Liver (tissue), 8 donors: ENCODE measurements at regions not wholly inside any gene's neighbourhood (a gene's known extent, or its start where the extent isn't known, plus 50 kb on each side); places are given as distances from the start of the nearest gene placed in this dataset.

Experiments
- DNase-seq: peaks from one replicate; pipeline ENCODE4 v3.0.0-alpha.2; 2017; ENCODE audit warnings: low spot score
- H3K27ac ChIP-seq, 2 donors: one replicate each; pipeline ENCODE4 v1.7.0; 2013; ENCODE audit warnings: inconsistent platforms in 2 of 2, low read length in 2 of 2, control low read depth in 1 of 2, low read depth in 1 of 2, mild to moderate bottlenecking in 1 of 2
- H3K27me3 ChIP-seq, 4 donors: one replicate each; pipeline versions ENCODE4 v1.6.1 to v1.7.0; 2013; ENCODE audit warnings: low read length in 3 of 4, inconsistent platforms in 1 of 4, mild to moderate bottlenecking in 1 of 4, moderate library complexity in 1 of 4; ENCODE audit not compliant: control insufficient read depth in 4 of 4, insufficient read depth in 4 of 4
- H3K36me3 ChIP-seq, 4 donors: one replicate each; pipeline versions ENCODE4 v1.6.1 to v1.7.0; 2013; ENCODE audit warnings: low read length in 3 of 4, mild to moderate bottlenecking in 3 of 4, low read depth in 1 of 4, moderate library complexity in 1 of 4; ENCODE audit not compliant: control insufficient read depth in 4 of 4, insufficient read depth in 3 of 4
- H3K4me1 ChIP-seq, 4 donors: one replicate each; pipeline versions ENCODE4 v1.6.1 to v1.7.0; 2013; ENCODE audit warnings: low read length in 3 of 4, mild to moderate bottlenecking in 3 of 4, moderate library complexity in 1 of 4; ENCODE audit not compliant: control insufficient read depth in 4 of 4, insufficient read depth in 4 of 4
- H3K4me3 ChIP-seq, 3 donors: one replicate each; pipeline versions ENCODE4 v1.6.1 to v1.7.0; 2013; ENCODE audit warnings: low read length in 3 of 3, control low read depth in 1 of 3, low read depth in 1 of 3, mild to moderate bottlenecking in 1 of 3
- H3K9ac ChIP-seq, 2 donors: one replicate each; pipeline ENCODE4 v1.7.0; 2013; ENCODE audit warnings: low read length in 2 of 2, mild to moderate bottlenecking in 2 of 2, moderate library complexity in 2 of 2, control low read depth in 1 of 2, low read depth in 1 of 2
- H3K9me3 ChIP-seq, 4 donors: one replicate each; pipeline versions ENCODE4 v1.6.1 to v1.7.0; 2013; ENCODE audit warnings: low read length in 3 of 4; ENCODE audit not compliant: control insufficient read depth in 4 of 4
- FOXA1 ChIP-seq: IDR thresholded peaks from 2 replicates; pipeline ENCODE4 v1.6.1; 2016; ENCODE audit warnings: antibody characterized with exemption
- FOXA2 ChIP-seq: IDR thresholded peaks from 2 replicates; pipeline ENCODE4 v1.6.1; 2016; ENCODE audit warnings: antibody characterized with exemption
- GABPA ChIP-seq, 2 donors: IDR thresholded peaks in 1 of 2; conservative IDR thresholded peaks in 1 of 2; 2 replicates each; pipeline ENCODE4 v1.6.1; 2016; ENCODE audit warnings: antibody characterized with exemption in 2 of 2, mild to moderate bottlenecking in 1 of 2, moderate library complexity in 1 of 2
- HNF4G ChIP-seq: IDR thresholded peaks from 2 replicates; pipeline ENCODE4 v1.6.1; 2016; ENCODE audit warnings: antibody characterized with exemption
- JUND ChIP-seq, 2 donors: IDR thresholded peaks; 2 replicates each; pipeline ENCODE4 v1.6.1; 2016; ENCODE audit warnings: antibody characterized with exemption in 2 of 2
- RAD21 ChIP-seq, 2 donors: IDR thresholded peaks; 2 replicates each; pipeline ENCODE4 v1.6.1; 2016; ENCODE audit warnings: antibody characterized with exemption in 2 of 2, mild to moderate bottlenecking in 2 of 2
- RXRA ChIP-seq, 2 donors: IDR thresholded peaks; 2 replicates each; pipeline ENCODE4 v1.6.1; 2017 to 2018; ENCODE audit warnings: antibody characterized with exemption in 2 of 2, mild to moderate bottlenecking in 1 of 2
- SP1 ChIP-seq: IDR thresholded peaks from 2 replicates; pipeline ENCODE4 v1.6.1; 2018; ENCODE audit warnings: antibody characterized with exemption, mild to moderate bottlenecking
- YY1 ChIP-seq: IDR thresholded peaks from 2 replicates; pipeline ENCODE4 v1.6.1; 2016; ENCODE audit warnings: antibody characterized with exemption, mild to moderate bottlenecking
- WGBS: extraction: QIAGEN DNeasy Blood & Tissue Kit; methylation state at CpG from one replicate; pipeline ENCODE4 v1.1.7; 2013; 5-methylcytosine and 5-hydroxymethylcytosine counted together
- TF ChIP-seq, protein P1 (sequence below): fragments of 150-350 bp; IDR thresholded peaks from 2 replicates; pipeline ENCODE4 v1.5.1; 2017; ENCODE audit warnings: improper control_type of control experiment, low read depth, low read length; ENCODE audit not compliant: missing input control
- TF ChIP-seq, protein P2 (sequence below): IDR thresholded peaks from 2 replicates; pipeline ENCODE4 v1.6.1; 2016; ENCODE audit warnings: antibody characterized with exemption
- TF ChIP-seq, protein P3 (sequence below): IDR thresholded peaks from 2 replicates; pipeline ENCODE4 v1.6.1; 2016; ENCODE audit warnings: antibody characterized with exemption
- TF ChIP-seq, protein P4 (sequence below): IDR thresholded peaks from 2 replicates; pipeline ENCODE4 v1.6.1; 2016; ENCODE audit warnings: antibody characterized with exemption, mild to moderate bottlenecking
- donor health status: healthy.
- donor health status: healthy.
- donor health status: healthy.
- donor health status: healthy.
- donor health status: healthy.

DNA sequence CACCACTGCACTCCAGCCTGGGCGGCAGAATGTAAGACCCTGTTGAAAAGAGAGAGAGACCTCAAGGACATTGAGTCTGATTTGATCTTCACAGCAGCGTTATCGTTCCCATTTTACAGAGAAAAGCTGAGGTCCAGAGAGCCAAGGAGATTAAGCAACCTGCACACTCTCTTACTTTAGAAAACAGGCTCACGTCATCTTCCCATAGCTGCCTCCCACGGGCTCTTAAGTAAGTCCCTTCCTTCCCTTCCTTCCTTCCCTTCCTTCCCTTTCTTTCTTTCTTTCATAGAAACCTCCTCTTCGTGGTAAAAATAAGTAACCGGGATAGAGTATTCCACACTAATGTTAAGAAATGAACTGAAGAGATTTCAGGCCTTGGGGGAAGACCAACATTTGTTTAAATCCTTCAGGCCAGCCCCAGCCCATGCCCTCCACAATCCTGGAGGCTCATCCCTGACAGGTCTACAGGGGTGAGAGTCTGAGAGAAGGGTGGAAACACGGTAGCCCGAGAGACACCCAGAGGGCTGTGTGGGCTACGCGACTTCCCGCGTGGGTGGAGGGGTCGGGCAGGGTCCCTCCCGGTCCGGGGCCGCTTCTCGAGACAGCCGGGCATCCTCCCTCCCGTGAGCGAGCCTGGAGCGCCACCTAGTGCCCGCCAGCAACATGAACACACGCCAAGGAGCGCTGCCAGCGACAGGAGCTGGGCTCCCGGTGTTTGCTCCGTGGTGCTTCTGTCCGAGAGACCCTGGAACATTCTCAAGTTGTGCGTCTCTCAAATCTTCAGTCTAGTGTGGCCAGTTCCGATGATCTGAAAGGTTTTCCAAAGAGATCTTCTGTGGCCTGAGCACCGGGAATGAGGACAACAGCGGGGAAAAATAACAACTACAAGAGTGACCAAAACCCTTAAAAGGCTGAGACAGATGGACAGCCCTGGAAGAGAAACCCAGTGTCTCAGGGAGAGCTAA lies 160.3 kb downstream of the INO80D start:
- no peaks in the 10 kb centered on the region for H3K36me3 ChIP-seq
- WGBS: 14% methylated on average over 33 of the region's 33 CpGs
- peak; percentile 79 for DNase-seq
- H3K9me3 ChIP-seq: no peaks in the 10 kb centered on the region
- no peak overlapping the region for H3K4me3 ChIP-seq
- H3K27me3 ChIP-seq: no peaks in the 10 kb centered on the region
- TF ChIP-seq, protein P1, sequence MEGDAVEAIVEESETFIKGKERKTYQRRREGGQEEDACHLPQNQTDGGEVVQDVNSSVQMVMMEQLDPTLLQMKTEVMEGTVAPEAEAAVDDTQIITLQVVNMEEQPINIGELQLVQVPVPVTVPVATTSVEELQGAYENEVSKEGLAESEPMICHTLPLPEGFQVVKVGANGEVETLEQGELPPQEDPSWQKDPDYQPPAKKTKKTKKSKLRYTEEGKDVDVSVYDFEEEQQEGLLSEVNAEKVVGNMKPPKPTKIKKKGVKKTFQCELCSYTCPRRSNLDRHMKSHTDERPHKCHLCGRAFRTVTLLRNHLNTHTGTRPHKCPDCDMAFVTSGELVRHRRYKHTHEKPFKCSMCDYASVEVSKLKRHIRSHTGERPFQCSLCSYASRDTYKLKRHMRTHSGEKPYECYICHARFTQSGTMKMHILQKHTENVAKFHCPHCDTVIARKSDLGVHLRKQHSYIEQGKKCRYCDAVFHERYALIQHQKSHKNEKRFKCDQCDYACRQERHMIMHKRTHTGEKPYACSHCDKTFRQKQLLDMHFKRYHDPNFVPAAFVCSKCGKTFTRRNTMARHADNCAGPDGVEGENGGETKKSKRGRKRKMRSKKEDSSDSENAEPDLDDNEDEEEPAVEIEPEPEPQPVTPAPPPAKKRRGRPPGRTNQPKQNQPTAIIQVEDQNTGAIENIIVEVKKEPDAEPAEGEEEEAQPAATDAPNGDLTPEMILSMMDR: peak; percentile 83
- TF ChIP-seq SP1 (no peak), RAD21 (IDR thresholded peaks at IDR 0.05) (peak; percentile 88 to 95), GABPA (IDR thresholded peaks at IDR 0.05 in 1 of 2, conservative IDR thresholded peaks at IDR 0.05 in 1 of 2) (no peak)
- H3K27ac ChIP-seq: no peak overlapping the region
- peaks cover 4 to 17% (median 13%) of the 10 kb centered on the region in 4 donors for H3K4me1 ChIP-seq
- peak overlapping the region in 1 of 2 donors; percentile 45 for H3K9ac ChIP-seq

DNA sequence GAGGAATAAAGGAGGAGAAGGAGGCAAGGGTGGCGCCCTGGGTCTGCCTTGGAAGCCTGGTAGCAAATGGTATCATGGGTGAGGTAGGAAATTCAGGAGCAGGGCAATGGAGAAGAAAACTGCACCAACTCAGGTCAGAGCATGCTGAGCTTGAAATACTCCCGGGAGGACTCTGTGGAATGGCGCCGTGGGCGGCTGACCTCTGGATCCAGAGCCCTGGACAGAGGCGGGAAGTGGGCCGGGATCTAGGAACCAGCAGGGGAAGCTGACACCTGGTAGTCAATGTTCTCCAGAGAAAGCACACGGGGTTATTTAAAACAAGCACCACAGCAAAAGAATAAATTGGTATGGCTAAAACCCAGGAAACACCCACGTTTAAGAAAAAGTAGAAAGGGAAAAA lies 161.3 kb downstream of the INO80D start:
- Histone ChIP-seq H3K27me3 (no peaks in the 10 kb centered on the region), H3K4me3 (no peak overlapping the region), H3K27ac (no peak overlapping the region), H3K36me3 (no peaks in the 10 kb centered on the region), H3K9me3 (no peaks in the 10 kb centered on the region), H3K9ac (no peak overlapping the region), H3K4me1 (peaks cover 3 to 15% (median 11%) of the 10 kb centered on the region in 4 donors)
- no peak for DNase-seq
- WGBS: 46% methylated on average over 9 of the region's 9 CpGs
- TF ChIP-seq FOXA1 (no peak), GABPA (IDR thresholded peaks at IDR 0.05 in 1 of 2, conservative IDR thresholded peaks at IDR 0.05 in 1 of 2) (no peak), HNF4G (no peak), JUND (IDR thresholded peaks at IDR 0.05) (no peak), RXRA (IDR thresholded peaks at IDR 0.05) (no peak), RAD21 (IDR thresholded peaks at IDR 0.05) (no peak), FOXA2 (no peak), YY1 (no peak), SP1 (no peak)
- TF ChIP-seq, protein P1: no peak
- TF ChIP-seq, protein P2, sequence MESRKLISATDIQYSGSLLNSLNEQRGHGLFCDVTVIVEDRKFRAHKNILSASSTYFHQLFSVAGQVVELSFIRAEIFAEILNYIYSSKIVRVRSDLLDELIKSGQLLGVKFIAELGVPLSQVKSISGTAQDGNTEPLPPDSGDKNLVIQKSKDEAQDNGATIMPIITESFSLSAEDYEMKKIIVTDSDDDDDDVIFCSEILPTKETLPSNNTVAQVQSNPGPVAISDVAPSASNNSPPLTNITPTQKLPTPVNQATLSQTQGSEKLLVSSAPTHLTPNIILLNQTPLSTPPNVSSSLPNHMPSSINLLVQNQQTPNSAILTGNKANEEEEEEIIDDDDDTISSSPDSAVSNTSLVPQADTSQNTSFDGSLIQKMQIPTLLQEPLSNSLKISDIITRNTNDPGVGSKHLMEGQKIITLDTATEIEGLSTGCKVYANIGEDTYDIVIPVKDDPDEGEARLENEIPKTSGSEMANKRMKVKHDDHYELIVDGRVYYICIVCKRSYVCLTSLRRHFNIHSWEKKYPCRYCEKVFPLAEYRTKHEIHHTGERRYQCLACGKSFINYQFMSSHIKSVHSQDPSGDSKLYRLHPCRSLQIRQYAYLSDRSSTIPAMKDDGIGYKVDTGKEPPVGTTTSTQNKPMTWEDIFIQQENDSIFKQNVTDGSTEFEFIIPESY: no peak
- TF ChIP-seq, protein P3, sequence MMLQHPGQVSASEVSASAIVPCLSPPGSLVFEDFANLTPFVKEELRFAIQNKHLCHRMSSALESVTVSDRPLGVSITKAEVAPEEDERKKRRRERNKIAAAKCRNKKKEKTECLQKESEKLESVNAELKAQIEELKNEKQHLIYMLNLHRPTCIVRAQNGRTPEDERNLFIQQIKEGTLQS: no peak
- TF ChIP-seq, protein P4, sequence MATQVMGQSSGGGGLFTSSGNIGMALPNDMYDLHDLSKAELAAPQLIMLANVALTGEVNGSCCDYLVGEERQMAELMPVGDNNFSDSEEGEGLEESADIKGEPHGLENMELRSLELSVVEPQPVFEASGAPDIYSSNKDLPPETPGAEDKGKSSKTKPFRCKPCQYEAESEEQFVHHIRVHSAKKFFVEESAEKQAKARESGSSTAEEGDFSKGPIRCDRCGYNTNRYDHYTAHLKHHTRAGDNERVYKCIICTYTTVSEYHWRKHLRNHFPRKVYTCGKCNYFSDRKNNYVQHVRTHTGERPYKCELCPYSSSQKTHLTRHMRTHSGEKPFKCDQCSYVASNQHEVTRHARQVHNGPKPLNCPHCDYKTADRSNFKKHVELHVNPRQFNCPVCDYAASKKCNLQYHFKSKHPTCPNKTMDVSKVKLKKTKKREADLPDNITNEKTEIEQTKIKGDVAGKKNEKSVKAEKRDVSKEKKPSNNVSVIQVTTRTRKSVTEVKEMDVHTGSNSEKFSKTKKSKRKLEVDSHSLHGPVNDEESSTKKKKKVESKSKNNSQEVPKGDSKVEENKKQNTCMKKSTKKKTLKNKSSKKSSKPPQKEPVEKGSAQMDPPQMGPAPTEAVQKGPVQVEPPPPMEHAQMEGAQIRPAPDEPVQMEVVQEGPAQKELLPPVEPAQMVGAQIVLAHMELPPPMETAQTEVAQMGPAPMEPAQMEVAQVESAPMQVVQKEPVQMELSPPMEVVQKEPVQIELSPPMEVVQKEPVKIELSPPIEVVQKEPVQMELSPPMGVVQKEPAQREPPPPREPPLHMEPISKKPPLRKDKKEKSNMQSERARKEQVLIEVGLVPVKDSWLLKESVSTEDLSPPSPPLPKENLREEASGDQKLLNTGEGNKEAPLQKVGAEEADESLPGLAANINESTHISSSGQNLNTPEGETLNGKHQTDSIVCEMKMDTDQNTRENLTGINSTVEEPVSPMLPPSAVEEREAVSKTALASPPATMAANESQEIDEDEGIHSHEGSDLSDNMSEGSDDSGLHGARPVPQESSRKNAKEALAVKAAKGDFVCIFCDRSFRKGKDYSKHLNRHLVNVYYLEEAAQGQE: no peak
